Heart left ventricle (tissue), 13 donors: ENCODE measurements at regions not wholly inside any gene's neighbourhood (a gene's known extent, or its start where the extent isn't known, plus 50 kb on each side); places are given as distances from the start of the nearest gene placed in this dataset.

Experiments
- POLR2A ChIP-seq, 2 donors: fragments of 450-650 bp; IDR thresholded peaks; one replicate each; pipeline ENCODE4 v1.6.1; 2017; ENCODE audit warnings: antibody characterized with exemption in 2 of 2, mild to moderate bottlenecking in 2 of 2, moderate library complexity in 2 of 2
- TF ChIP-seq, protein P1 (sequence below), 12 donors: fragments of 200-600 bp; sonication (generic) in 4 of 12; IDR thresholded peaks; one replicate each; pipeline versions ENCODE4 v1.5.0 to v1.8.0; 2018 to 2022; ENCODE audit warnings: antibody characterized with exemption in 12 of 12, mild to moderate bottlenecking in 5 of 12
- donor health status: ischemic (EF 13 %, LVEDD 7.1; RV severe dilation, severe dysfunction).
- donor health status: DM: no; HTN: yes; CAD: no.
- donor health status: DM: no; HTN: no; CAD: no.
- donor health status: ischemic (EF 25% LVEDD 6.9; RV normal size, moderate dysfunction).
- donor health status: ischemic (EF 25% LVEDD 5.7; RV mildly dilated, moderate dysfunction).
- donor health status: ischemic (EF 35%, LVEDD 5.7; RV mildly dilated, moderate dysfunction).
- donor health status: nonischemic (EF 11% LVEDD 7.7; RV severe dilation, severe dysfunction).
- donor health status: DM: yes; HTN: yes; CAD: no.
- donor health status: PGD.
- donor health status: ischemic (EF 29% LVEDD 5.4; RV normal size, mild dysfunction).
- donor health status: nonischemic (EF 23%, LVEDD 6.1; RV moderate dilation, normal function).

DNA sequence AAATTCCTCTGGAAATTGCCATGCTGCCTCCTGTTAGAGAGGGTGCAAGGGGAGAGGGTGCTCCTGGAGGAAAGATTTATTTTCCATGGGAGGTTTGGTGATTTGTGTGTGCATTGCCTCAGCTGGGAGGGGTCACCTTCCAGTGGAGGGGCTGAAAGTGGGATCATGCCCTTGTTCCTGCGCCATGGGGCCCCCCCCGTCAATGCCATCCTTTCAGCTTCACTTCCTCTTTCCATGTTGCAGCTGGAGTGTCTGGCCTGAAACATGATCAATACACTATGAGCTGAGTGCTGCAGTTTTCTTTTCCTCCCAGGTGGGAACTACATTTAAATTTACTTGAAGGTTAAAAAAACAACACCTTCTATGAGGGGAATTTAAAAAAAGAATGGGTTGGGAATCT is 176.8 kb downstream of the MELK start:
- TF ChIP-seq POLR2A (IDR thresholded peaks at IDR 0.05): no peak
- TF ChIP-seq, protein P1, sequence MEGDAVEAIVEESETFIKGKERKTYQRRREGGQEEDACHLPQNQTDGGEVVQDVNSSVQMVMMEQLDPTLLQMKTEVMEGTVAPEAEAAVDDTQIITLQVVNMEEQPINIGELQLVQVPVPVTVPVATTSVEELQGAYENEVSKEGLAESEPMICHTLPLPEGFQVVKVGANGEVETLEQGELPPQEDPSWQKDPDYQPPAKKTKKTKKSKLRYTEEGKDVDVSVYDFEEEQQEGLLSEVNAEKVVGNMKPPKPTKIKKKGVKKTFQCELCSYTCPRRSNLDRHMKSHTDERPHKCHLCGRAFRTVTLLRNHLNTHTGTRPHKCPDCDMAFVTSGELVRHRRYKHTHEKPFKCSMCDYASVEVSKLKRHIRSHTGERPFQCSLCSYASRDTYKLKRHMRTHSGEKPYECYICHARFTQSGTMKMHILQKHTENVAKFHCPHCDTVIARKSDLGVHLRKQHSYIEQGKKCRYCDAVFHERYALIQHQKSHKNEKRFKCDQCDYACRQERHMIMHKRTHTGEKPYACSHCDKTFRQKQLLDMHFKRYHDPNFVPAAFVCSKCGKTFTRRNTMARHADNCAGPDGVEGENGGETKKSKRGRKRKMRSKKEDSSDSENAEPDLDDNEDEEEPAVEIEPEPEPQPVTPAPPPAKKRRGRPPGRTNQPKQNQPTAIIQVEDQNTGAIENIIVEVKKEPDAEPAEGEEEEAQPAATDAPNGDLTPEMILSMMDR (IDR thresholded peaks at IDR 0.05): no peak
